ENCODE measurements at regions not wholly inside any gene's neighbourhood (a gene's known extent, or its start where the extent isn't known, plus 50 kb on each side); places are given as distances from the start of the nearest gene placed in this dataset.

GRCh38 chr2:195472501-195473234 lies 184.4 kb upstream of the SLC39A10 start:
- TF ChIP-seq REST (IDR thresholded peaks at IDR 0.05; ENCODE audit: low read depth), result no peak
- TF ChIP-seq POLR2AphosphoS5 (IDR thresholded peaks at IDR 0.05; ENCODE audit: low read depth, low read length), result no peak
- TF ChIP-seq CTCF (IDR thresholded peaks at IDR 0.05 in 2 of 3, conservative IDR thresholded peaks at IDR 0.05 in 1 of 3; ENCODE audit: borderline replicate concordance in 1 of 3, insufficient read depth in 1 of 3, low read depth in 2 of 3, low read length in 2 of 3), result no peak
- no peak for TF ChIP-seq SRF (IDR thresholded peaks at IDR 0.05; ENCODE audit: low read depth)
- no peak for TF ChIP-seq EGR1 (IDR thresholded peaks at IDR 0.05; ENCODE audit: low read depth)
- no peak for TF ChIP-seq EZH2 (IDR thresholded peaks at IDR 0.05)
- no peak for TF ChIP-seq EZH2phosphoT487 (IDR thresholded peaks at IDR 0.05; ENCODE audit: borderline replicate concordance)
- no peak for TF ChIP-seq ZFX (IDR thresholded peaks at IDR 0.05)
- no peak for TF ChIP-seq ATF3 (IDR thresholded peaks at IDR 0.05)
- no peak for TF ChIP-seq SP1 (IDR thresholded peaks at IDR 0.05; ENCODE audit: low read depth)
- TF ChIP-seq ZNF274 (IDR thresholded peaks at IDR 0.05; ENCODE audit: low read depth, low read length), result no peak

Measured in HCT116 (cell line).